Coronary artery (tissue), 2 donors: ENCODE measurements at regions not wholly inside any gene's neighbourhood (a gene's known extent, or its start where the extent isn't known, plus 50 kb on each side); places are given as distances from the start of the nearest gene placed in this dataset.

Source experiments
- DNase-seq: peaks from one replicate; pipeline ENCODE4 v3.0.0-alpha.2; 2017; ENCODE audit warnings: low spot score
- H3K27ac ChIP-seq, 2 donors: fragments of 200-600 bp; sonication (generic); one replicate each; pipeline ENCODE4 v1.5.1; 2016 to 2019
- H3K4me3 ChIP-seq: fragments of 200-600 bp; sonication (generic); 2 replicates; pipeline ENCODE4 v1.5.1; 2016; ENCODE audit warnings: mild to moderate bottlenecking, moderate library complexity
- TF ChIP-seq, protein P1 (sequence below): fragments of 200-600 bp; sonication (generic); IDR thresholded peaks from one replicate; pipeline ENCODE4 v1.5.1; 2019; ENCODE audit warnings: antibody characterized with exemption

DNA sequence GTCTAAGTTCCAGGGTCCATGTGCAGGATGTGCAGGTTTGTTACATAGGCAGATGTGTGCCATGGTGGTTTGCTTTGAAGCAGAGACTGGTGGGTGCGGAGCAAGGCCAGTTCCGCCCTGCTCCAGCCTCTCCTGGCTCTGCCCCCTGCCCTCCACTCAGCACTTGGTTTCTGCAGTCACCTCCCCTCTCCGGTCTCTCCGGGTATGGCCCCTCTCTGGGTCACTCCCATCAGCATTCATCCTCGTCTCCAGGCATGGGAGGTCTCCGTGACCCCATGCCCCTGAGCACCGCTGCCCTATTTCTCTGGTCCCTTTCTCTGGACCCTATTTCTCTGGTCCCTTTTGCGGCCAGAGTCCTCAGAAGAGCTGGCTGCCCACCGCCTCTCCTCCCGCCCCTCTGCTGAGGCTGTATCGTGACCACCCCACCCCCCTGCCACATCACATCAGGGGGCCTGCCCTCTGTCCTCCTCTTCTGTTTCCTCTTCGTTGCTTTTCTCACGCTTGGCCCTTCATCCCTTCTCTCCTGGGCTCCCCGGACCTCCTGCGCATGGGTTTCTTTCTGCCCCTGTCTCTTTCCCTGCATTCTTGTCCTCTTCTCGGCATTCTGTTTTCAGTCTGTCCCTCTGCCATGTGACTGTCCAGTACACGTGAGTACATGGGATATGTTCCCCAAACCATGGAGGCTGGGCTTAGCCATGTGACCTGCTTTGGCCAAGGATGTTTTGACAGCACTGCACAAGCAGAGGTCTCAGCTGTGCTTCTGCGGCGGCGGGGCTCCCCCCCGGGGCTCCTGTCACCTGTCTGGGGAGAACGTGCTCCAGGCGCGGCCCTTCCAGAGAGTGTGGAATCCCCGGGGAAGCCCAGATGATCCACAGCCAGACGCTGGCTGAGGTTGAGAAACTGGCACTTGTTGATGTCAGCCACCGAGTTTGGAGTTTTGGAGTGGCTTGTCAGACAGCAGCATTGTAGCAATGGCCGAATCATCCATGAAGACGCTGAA lies 54.4 kb upstream of the C1orf174 start:
- TF ChIP-seq, protein P1, sequence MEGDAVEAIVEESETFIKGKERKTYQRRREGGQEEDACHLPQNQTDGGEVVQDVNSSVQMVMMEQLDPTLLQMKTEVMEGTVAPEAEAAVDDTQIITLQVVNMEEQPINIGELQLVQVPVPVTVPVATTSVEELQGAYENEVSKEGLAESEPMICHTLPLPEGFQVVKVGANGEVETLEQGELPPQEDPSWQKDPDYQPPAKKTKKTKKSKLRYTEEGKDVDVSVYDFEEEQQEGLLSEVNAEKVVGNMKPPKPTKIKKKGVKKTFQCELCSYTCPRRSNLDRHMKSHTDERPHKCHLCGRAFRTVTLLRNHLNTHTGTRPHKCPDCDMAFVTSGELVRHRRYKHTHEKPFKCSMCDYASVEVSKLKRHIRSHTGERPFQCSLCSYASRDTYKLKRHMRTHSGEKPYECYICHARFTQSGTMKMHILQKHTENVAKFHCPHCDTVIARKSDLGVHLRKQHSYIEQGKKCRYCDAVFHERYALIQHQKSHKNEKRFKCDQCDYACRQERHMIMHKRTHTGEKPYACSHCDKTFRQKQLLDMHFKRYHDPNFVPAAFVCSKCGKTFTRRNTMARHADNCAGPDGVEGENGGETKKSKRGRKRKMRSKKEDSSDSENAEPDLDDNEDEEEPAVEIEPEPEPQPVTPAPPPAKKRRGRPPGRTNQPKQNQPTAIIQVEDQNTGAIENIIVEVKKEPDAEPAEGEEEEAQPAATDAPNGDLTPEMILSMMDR = no peak
- Histone ChIP-seq H3K4me3 (no peak overlapping the region), H3K27ac (no peak overlapping the region)
- no peak for DNase-seq

DNA sequence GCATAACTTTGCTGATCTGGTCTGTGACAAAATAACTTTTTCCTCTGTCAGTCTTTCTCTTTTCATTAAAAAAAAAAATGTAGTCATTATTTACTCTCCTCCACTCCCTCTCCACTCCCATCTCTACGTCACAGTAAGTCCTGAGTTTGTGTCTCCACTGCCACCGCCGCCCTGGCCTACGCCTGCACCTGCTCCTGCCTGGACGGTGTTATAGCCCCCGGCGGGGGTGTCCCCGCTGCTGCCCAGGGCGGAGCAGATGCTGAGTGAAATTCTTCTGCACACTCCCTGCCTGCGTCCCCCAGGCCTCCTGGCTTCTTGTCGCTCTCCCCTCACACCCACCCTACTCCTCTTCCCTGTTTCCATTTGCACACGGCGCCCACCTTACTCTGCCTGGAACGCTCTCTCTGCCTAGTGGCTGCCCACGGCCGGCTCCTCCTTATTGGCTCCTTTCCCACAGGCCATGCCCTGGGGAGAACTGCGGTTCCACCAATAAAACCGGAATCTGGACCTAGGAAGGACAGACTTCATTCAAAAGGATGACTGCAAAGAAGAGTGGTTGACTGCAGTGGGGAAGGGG lies 55.2 kb upstream of the C1orf174 start:
- no peak overlapping the region for H3K27ac ChIP-seq
- DNase-seq = no peak
- no peak overlapping the region for H3K4me3 ChIP-seq
- TF ChIP-seq, protein P1 = no peak

DNA sequence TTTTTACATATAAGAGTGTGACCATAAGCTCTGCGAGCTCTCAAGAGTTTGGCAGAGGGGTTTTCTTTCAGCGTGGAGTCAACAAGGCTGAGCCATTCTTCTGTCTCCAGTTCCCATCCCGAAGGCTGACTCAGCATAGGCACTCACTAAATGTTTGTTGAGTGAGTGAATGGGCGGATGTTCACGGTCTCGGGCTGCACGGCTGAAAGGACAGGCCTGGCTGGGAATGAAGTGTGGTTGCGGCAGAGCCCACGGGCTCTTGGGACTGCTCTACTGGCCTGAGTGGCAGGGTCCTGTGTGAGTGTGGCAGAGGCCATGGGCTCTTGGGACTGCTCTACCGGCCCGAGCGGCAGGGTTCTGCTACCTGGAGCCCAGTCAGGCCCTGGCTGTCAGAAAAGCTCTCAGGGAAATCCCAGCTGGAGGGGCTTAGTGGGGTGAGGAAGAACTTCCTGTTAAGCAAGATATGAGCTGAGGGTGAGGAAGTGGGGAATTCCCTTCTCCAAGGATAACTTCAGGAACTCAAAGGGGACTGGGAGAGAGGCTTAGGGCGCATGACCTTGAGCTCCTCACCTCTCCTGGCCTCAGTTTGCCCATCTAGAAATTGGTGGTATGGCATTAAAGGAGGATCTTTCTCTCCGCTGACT lies 56.6 kb upstream of the C1orf174 start:
- Histone ChIP-seq H3K4me3 (no peak overlapping the region), H3K27ac (no peak overlapping the region)
- DNase-seq = no peak
- TF ChIP-seq, protein P1 = no peak

DNA sequence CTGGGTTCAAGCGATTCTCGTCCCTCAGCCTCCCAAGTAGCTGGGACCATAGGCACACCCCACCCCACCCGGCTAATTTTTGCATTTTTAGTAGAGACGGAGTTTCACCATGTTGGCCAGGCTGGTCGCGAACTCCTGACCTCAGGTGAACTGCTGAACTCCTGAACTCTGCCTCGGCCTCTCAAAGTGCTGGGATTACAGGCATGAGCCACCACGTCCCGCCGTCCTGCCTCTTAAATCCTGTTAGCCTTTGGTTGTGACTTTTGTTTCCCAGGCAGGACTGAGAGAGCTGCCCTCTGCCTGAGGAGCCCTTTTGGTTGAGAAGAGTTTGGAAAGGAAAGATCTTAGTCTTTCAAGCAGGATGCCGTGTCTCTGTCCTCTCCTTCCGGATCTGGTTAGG lies 59.3 kb upstream of the C1orf174 start:
- H3K27ac ChIP-seq = no peak overlapping the region
- no peak for DNase-seq
- no peak overlapping the region for H3K4me3 ChIP-seq
- TF ChIP-seq, protein P1 = no peak

DNA sequence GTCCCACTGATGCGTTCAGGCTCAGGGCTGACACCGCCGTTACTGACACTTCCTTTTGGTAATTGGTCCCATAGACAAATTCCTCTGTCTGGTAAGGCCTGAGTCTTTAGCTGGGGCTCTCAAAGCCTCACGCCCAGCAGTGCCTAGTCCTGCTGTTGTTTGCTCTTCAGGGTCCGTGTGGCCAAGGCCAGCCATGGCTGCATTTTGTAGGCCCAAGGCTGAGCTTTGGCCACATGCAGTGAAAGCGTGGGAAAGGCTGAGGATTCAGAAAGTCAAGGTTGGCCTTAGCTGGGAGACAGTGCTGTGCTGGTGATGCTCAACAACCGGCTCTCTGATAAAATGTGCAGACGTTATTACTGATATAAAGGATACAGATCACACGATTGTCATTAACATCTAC lies 63.5 kb upstream of the C1orf174 start:
- TF ChIP-seq, protein P1 = no peak
- DNase-seq = no peak
- no peak overlapping the region for H3K4me3 ChIP-seq
- no peak overlapping the region for H3K27ac ChIP-seq

DNA sequence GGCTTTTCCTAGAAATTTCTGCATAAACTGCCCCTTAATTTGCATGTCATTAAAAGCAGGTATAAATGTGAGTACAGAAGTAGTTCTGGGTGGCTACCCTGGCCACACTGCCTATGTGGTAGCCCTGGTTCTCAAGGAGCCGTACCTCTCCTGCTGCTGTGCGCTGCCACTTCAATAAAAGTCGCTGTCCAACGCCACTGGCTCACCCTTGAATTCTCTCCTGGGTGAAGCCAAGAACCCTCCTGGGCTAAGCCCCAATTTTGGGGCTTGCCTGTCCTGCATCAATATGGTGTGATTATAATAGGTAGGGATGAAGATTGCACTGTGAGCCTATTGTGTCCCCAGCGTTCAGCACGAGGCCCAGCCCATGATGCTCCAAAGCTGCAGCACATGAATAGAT lies 65.6 kb upstream of the C1orf174 start:
- TF ChIP-seq, protein P1 = no peak
- Histone ChIP-seq H3K4me3 (no peak overlapping the region), H3K27ac (no peak overlapping the region)
- no peak for DNase-seq
